Activated T-cell treated with anti-CD3 and anti-CD28 coated beads for 48 hours (primary cell): ENCODE measurements at regions not wholly inside any gene's neighbourhood (a gene's known extent, or its start where the extent isn't known, plus 50 kb on each side); places are given as distances from the start of the nearest gene placed in this dataset.
"Not testable (repeated sequence)": the region's sequence is repeated elsewhere in the genome, so short reads cannot be mapped to it uniquely, and the experiment has no call there.

Experiments used
- DNase-seq: peaks from one replicate; pipeline ENCODE4 v3.0.0-alpha.2; 2020; ENCODE audit warnings: low read depth

GRCh38 chr6:112579601-112580000 is 232.5 kb downstream of the RFPL4B start:
- no peak for DNase-seq

- DNase-seq = no peak
These were observed 233.9 kb downstream of the RFPL4B start for GRCh38 chr6:112581015-112581414.

DNA sequence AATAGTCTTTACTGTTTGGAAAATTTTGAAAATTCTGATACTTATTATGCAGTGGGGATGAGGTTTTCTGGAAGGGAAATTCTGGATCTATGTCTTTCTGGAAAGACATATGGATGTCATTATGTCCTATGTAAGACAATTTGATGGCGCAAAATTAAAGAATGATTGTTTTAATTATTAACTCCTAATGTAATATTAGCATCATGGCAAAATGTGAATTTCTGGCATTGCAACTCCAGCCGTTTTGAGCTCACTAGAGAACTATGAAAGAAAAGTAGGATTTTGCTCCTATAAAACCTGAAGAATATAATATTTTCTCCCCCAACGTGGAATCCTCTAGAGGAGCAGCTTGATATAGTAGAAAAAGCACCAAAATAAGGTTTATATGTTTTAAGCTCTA is 243.2 kb downstream of the RFPL4B start:
- DNase-seq = no peak

DNA sequence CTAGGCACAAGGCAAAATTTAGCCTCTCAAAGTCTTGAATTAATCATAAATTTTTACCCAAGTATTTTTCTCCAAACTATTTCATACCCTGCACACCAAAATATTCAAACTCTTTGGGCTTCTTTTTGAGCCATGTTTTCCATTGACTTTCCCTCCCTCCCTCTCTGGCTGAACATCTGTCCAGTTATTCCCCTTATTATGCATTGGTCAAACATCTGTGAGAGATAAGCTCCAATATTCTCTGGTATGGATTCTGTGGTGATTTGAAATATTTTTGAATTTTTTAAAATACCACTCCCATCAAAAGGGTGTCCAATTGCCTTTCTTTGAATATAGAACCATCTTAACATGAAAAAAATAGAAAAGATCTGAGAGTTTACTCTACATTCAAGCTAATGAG is 244.2 kb downstream of the RFPL4B start:
- DNase-seq = no peak

DNA sequence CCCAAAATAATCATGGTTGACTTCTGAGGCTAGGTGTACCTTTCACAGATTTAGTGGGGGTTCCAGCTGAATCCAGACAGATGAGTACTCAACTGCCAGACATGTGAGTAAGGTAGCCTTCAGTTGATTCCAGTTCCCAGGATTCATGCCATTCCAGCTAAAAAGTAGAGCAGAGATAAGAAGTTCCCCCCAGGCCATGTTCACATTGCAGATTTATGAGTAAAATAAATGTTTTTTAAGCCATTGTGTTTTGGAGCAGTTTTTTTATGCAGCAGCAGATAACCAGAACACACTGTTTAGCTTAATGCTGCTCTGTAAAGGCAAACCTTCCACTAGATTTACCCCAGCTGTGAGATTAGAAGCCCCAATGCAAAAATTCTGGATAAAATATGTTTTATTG is 245.0 kb downstream of the RFPL4B start:
- DNase-seq = no peak

- no peak for DNase-seq
These were observed 247.9 kb downstream of the RFPL4B start for GRCh38 chr6:112594886-112595594.

DNA sequence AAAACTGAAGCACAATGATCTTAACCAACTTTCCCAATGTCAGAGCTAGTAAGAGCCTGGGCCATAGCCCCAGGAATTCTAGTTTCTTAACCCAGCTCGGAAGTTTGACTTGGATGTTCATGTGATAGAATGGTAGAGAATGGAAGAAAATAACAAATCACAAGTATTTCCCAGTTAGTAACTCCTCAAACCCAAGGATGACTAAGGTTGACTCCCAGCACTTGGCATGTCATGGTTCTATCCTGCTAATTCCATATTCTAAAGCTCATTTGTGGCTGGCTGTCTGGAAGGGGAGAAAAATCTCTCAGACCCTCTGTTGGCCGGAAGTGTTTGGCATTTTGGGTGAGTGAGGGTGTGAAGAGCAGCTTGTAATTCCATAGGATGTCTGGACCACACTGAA is 248.7 kb downstream of the RFPL4B start:
- no peak for DNase-seq

DNA sequence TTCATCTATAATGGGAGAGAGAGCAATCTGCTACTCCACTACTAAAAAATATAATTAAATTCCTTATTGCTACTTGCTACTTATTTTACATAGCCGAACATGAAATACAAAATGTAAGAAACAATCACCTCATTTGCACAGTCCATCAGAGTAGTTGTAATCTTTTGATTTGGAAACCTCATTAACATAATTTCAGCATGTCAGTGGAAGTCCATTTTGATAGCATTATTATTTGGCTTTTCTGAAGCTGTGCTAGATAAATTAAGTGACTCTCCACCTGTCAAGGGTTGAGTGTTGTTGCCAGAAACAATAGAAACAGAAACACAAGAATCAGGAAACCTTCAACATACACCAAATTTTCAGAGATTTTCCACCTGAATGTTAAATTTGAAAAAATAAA is 250.0 kb downstream of the RFPL4B start:
- DNase-seq = no peak

GRCh38 chr6:112600168-112600567 is 253.0 kb downstream of the RFPL4B start:
- no peak for DNase-seq

DNA sequence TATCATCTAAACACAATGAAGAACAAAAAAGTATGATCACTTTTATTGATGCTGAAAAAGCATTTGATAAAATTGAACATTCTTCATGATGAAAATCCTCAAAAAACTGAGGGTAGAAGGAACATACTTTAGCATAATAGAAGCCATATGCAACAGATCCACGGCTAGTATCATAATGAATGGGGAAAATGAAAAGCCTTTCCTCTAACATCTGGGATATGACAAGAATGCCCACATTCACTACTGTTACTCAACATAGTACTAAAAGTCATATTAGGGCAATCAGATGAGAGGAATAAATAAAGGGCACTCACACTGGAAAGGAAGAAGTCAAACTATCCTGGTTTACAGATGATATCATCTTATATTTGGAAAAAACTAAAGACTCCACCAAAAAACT is 256.6 kb downstream of the RFPL4B start:
- DNase-seq = no peak

GRCh38 chr6:112606656-112607435 is 259.7 kb downstream of the RFPL4B start:
- no peak for DNase-seq

DNA sequence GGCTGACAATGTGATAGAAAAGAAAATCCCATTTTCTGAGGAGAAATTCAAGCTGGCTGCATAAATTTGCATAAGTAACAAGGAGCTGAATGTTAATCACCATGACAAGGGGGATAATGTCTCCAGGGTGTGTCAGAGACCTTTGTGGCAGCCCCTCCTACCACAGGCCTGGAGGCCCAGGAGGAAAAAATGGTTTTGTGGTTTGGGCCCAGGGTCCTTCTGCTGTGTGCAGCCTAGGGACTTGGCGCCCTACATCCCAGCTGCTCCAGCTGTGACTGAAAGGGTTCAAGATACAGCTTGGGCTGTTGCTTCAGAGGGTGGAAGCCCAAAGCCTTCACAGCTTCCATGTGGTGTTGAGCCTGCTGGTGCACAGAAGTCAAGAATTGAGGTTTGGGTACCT is 261.8 kb downstream of the RFPL4B start:
- DNase-seq = not testable (repeated sequence)

DNA sequence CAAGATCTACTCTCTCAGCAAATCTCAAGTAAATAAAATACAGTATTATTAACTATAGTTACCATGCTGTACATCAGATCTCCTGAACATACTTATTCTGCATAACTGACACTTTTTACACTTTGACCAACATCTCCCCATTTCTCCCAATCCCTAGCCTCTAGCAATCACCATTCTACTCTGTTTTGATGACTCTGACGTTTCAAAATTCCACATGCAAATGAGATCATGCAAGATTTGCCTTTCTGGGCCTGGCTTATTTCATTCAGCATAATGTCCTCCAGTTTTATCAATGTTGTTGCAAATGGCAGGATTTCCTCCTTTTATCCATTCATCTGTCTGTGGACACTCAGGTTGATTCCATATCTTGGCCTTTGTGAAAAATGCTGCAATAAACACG is 266.3 kb downstream of the RFPL4B start:
- no peak for DNase-seq

DNA sequence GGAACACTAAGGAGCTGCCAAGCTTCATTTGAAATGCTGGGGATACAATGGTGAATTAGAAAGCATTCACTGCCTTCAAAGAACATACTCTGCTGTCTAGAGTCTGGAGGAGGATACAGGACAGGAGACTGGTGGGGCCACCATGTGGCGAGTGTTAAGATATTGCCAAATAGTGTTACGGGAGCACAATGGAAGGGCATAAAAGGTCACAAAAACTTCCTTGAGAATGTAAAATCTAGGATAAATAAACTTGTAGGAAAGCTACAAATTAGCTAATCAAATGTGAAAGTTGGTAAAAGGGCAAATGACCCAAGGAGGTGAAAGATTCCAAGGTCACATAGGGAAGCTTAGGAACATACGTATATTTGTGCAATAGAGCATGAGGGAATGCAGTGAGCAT is 271.7 kb downstream of the RFPL4B start:
- DNase-seq = no peak

GRCh38 chr6:112620812-112621569 is 273.9 kb downstream of the RFPL4B start:
- no peak for DNase-seq

DNA sequence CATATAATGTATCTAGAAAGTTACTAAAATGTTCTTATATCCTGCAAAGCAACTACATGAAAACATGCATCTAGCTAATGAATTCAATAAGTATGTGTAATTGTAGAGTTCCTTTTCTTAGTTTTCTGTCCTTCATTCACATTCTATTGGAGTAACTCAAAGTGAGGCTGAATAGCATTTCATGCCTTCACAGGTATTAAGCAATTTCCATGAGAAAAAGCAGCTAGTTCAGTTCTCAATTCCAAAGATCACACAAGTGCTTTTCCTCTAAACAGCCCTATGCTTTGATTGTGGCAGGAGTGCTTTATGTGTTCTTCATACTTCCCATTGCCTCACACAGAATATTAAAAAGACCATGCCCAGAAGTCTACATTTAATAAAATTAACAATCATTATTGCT is 274.9 kb downstream of the RFPL4B start:
- no peak for DNase-seq

DNA sequence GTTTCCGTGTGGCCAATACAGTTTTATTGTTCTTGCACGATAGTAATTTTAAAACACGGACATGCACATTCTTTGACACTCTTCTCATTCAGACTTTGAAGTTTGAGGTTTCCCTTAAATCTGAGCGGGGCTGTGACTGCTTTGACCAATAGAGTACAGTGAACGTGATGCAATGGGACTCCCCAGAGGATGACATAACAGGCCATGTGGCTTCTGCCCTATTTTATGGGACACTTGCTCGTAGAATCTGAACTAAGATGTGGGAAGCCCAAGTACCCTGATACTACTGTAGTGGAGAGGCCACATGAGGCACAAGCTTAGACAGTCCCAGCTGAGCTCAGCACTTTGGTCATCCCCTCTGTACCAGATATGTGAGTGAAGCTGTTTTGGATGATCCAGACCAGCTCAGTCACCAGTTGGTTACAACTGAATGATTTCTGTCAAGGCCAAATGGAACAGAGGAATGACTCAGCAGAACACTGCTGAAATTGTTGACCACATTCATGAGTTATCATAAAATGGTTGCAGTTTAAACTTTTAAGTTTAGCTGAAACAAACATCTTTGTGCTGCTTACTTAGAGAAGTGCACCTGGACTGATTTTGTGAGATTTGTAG is 279.4 kb downstream of the RFPL4B start:
- DNase-seq = no peak

DNA sequence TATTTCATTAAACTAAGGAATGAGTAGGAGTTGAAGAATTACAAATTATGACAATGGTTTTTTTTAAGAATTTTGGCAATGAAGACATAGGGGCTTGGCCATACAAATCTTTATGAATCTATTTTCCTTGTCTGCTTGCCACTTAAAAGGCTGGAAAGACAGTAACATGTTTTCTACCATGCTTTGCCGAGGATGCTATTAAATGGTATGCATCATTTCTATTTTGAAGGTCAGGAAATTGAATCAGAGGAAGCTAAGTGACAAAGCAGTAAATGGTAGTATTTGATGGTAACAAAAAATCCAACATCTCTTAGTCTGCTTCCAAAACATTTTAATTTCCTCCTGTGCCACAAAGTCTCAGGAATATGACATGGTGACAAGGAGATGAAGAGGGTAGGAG is 287.2 kb downstream of the RFPL4B start:
- no peak for DNase-seq

- DNase-seq = no peak
These were observed 289.6 kb downstream of the RFPL4B start for GRCh38 chr6:112636650-112637262.

DNA sequence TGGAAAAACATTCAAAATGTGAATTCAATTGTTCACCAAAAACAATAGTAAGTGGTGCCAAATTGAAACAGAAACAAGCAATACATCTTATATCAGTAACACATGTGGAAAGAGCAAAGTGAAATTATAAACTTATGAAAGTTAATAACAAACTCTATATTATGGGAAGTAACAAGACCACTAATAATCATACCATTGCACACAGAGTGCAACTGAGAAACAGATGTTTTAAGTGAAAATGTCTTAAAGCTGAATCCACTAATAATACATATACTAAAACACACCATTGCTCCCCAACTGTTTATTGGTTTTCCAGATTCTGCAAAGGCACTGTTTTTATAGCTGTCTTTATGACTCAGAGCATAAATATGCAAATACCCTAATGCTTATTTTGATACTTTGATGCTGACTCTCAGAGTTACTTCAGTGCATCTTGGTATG is 292.3 kb downstream of the RFPL4B start:
- DNase-seq = no peak

- no peak for DNase-seq
These were observed 293.8 kb downstream of the RFPL4B start for GRCh38 chr6:112640891-112641290.

- DNase-seq = no peak
These were observed 302.7 kb downstream of the RFPL4B start for GRCh38 chr6:112649853-112650252.
